CD4-positive, alpha-beta memory T cell (primary cell): ENCODE measurements at regions not wholly inside any gene's neighbourhood (a gene's known extent, or its start where the extent isn't known, plus 50 kb on each side); places are given as distances from the start of the nearest gene placed in this dataset.
"Not testable (repeated sequence)": the region's sequence is repeated elsewhere in the genome, so short reads cannot be mapped to it uniquely, and the experiment has no call there.

ENCODE experiments used
- CTCF ChIA-PET: fragments of 350-600 bp; sonication (Branson Sonifier 250); formaldehyde crosslinking; loops from one replicate; lab custom pipeline; 2021; ENCODE audit warnings: inconsistent platforms; ENCODE audit not compliant: partially characterized antibody; lab: Charles Lee
- POLR2A ChIA-PET: fragments of 350-600 bp; sonication (Branson Sonifier 250); formaldehyde crosslinking; loops from one replicate; lab custom pipeline; 2021; ENCODE audit not compliant: partially characterized antibody; lab: Charles Lee
- DNase-seq, 5 donors: peaks; one replicate each; pipeline versions ENCODE4 v3.0.0 to v3.0.0-alpha.2; 2020 to 2022; ENCODE audit warnings: mixed read lengths in 1 of 5
- H3K27ac ChIP-seq: one replicate; pipeline ENCODE4 v1.7.0; 2013; ENCODE audit warnings: low read depth, low read length
- H3K27me3 ChIP-seq: 2 replicates; pipeline ENCODE4 v1.7.0; 2013; ENCODE audit warnings: mild to moderate bottlenecking, low read length, moderate library complexity; ENCODE audit not compliant: insufficient read depth
- H3K36me3 ChIP-seq: 2 replicates; pipeline ENCODE4 v1.7.0; 2013; ENCODE audit warnings: mild to moderate bottlenecking, low read length, moderate library complexity; ENCODE audit not compliant: insufficient read depth
- H3K4me1 ChIP-seq: 2 replicates; pipeline ENCODE4 v1.7.0; 2013; ENCODE audit warnings: mild to moderate bottlenecking, low read length, moderate library complexity; ENCODE audit not compliant: insufficient read depth
- H3K4me3 ChIP-seq, 2 donors: one replicate each; pipeline ENCODE4 v1.7.0; 2013; ENCODE audit warnings: low read length in 2 of 2, mild to moderate bottlenecking in 1 of 2
- H3K9me3 ChIP-seq, 2 donors: one replicate each; pipeline ENCODE4 v1.7.0; 2013; ENCODE audit warnings: low read length in 2 of 2, control low read depth in 1 of 2; ENCODE audit not compliant: control insufficient read depth in 1 of 2
- H3K27ac Mint-ChIP-seq, 7 donors: one replicate each; pipeline ENCODE4 v1.8.0; 2020 to 2021; ENCODE audit warnings: mixed read lengths in 7 of 7, mild to moderate bottlenecking in 6 of 7, inconsistent platforms in 3 of 7, moderate library complexity in 3 of 7
- H3K27me3 Mint-ChIP-seq, 2 donors: one replicate each; pipeline ENCODE4 v1.8.0; 2020 to 2021; ENCODE audit warnings: mixed read lengths in 2 of 2
- H3K36me3 Mint-ChIP-seq, 2 donors: one replicate each; pipeline ENCODE4 v1.8.0; 2020 to 2021; ENCODE audit warnings: mixed read lengths in 2 of 2, inconsistent platforms in 1 of 2, mild to moderate bottlenecking in 1 of 2
- H3K4me1 Mint-ChIP-seq, 4 donors: one replicate each; pipeline ENCODE4 v1.8.0; 2020 to 2021; ENCODE audit warnings: mixed read lengths in 4 of 4, mild to moderate bottlenecking in 1 of 4
- H3K4me3 Mint-ChIP-seq, 8 donors: one replicate each; pipeline ENCODE4 v1.8.0; 2020 to 2021; ENCODE audit warnings: mixed read lengths in 8 of 8, mild to moderate bottlenecking in 7 of 8, moderate library complexity in 6 of 8, inconsistent platforms in 3 of 8
- H3K9me3 Mint-ChIP-seq, 8 donors: one replicate each; pipeline ENCODE4 v1.8.0; 2020 to 2021; ENCODE audit warnings: mixed read lengths in 8 of 8, mild to moderate bottlenecking in 5 of 8, inconsistent platforms in 3 of 8, moderate library complexity in 1 of 8
- intact Hi-C: fragments of 100-400 bp; cut with micrococcal nuclease; formaldehyde crosslinking; loops from one replicate; pipeline ENCODE4 v1.15.1; 2023

- H3K4me1 Mint-ChIP-seq, H3K27ac ChIP-seq, H3K36me3 Mint-ChIP-seq, intact Hi-C loops, H3K9me3 ChIP-seq, H3K4me1 ChIP-seq, H3K4me3 ChIP-seq, H3K4me3 Mint-ChIP-seq, POLR2A ChIA-PET, H3K27me3 Mint-ChIP-seq, H3K27me3 ChIP-seq, DNase-seq, CTCF ChIA-PET, H3K36me3 ChIP-seq, H3K27ac Mint-ChIP-seq: not testable (repeated sequence)
- H3K9me3 Mint-ChIP-seq = peaks cover 0 to 14% (median 4%) of the 10 kb centered on the region in 8 donors
These were observed 279.7 kb upstream of the CBLB start for GRCh38 chr3:106148440-106149082.

- ChIA-PET POLR2A (no interaction called here), CTCF (no interaction called here)
- Mint-ChIP-seq H3K27ac (no peak overlapping the region), H3K4me1 (peaks cover 0 to 1% (median 0%) of the 10 kb centered on the region in 4 donors), H3K9me3 (peaks cover 0 to 5% (median 0%) of the 10 kb centered on the region in 8 donors), H3K4me3 (no peak overlapping the region), H3K27me3 (no peaks in the 10 kb centered on the region), H3K36me3 (no peaks in the 10 kb centered on the region)
- Histone ChIP-seq H3K27ac (no peak overlapping the region), H3K9me3 (no peaks in the 10 kb centered on the region), H3K4me1 (no peaks in the 10 kb centered on the region), H3K4me3 (no peak overlapping the region), H3K36me3 (no peaks in the 10 kb centered on the region), H3K27me3 (no peaks in the 10 kb centered on the region)
- intact Hi-C loops = no loop called here
- no peak for DNase-seq
These were observed 288.6 kb upstream of the CBLB start for GRCh38 chr3:106157411-106157810.

GRCh38 chr3:106160396-106160795 is 291.6 kb upstream of the CBLB start:
- Histone ChIP-seq H3K9me3 (no peaks in the 10 kb centered on the region), H3K4me3 (no peak overlapping the region), H3K4me1 (no peaks in the 10 kb centered on the region), H3K36me3 (no peaks in the 10 kb centered on the region), H3K27ac (no peak overlapping the region), H3K27me3 (no peaks in the 10 kb centered on the region)
- intact Hi-C loops = no loop called here
- no peaks in the 10 kb centered on the region for H3K27me3 Mint-ChIP-seq
- H3K27ac Mint-ChIP-seq = no peak overlapping the region
- H3K9me3 Mint-ChIP-seq = peaks cover 0 to 11% (median 8%) of the 10 kb centered on the region in 8 donors
- H3K36me3 Mint-ChIP-seq = no peaks in the 10 kb centered on the region
- ChIA-PET POLR2A (no interaction called here), CTCF (no interaction called here)
- DNase-seq = no peak
- no peak overlapping the region for H3K4me3 Mint-ChIP-seq
- peaks cover 0 to 1% (median 0%) of the 10 kb centered on the region in 4 donors for H3K4me1 Mint-ChIP-seq

- H3K4me1 ChIP-seq = no peaks in the 10 kb centered on the region
- intact Hi-C loops = no loop called here
- Mint-ChIP-seq H3K4me3 (no peak overlapping the region), H3K27me3 (no peaks in the 10 kb centered on the region), H3K36me3 (no peaks in the 10 kb centered on the region), H3K4me1 (no peaks in the 10 kb centered on the region), H3K9me3 (peaks cover 0 to 11% (median 8%) of the 10 kb centered on the region in 8 donors), H3K27ac (no peak overlapping the region)
- H3K36me3 ChIP-seq = no peaks in the 10 kb centered on the region
- no peaks in the 10 kb centered on the region for H3K27me3 ChIP-seq
- no peak for DNase-seq
- no peaks in the 10 kb centered on the region for H3K9me3 ChIP-seq
- no peak overlapping the region for H3K4me3 ChIP-seq
- ChIA-PET POLR2A (no interaction called here), CTCF (no interaction called here)
- H3K27ac ChIP-seq = no peak overlapping the region
These were observed 292.4 kb upstream of the CBLB start for GRCh38 chr3:106161246-106161645.

- Mint-ChIP-seq H3K36me3 (no peaks in the 10 kb centered on the region), H3K27ac (peak overlapping the region in 1 of 7 donors; percentile 17), H3K4me3 (peak overlapping the region in 1 of 8 donors; percentile 40), H3K4me1 (peaks cover 15 to 27% (median 21%) of the 10 kb centered on the region in 4 donors), H3K9me3 (peaks cover 0 to 9% (median 6%) of the 10 kb centered on the region in 8 donors), H3K27me3 (no peaks in the 10 kb centered on the region)
- Histone ChIP-seq H3K36me3 (no peaks in the 10 kb centered on the region), H3K4me1 (peaks cover 13% of the 10 kb centered on the region), H3K9me3 (no peaks in the 10 kb centered on the region), H3K27ac (no peak overlapping the region), H3K4me3 (no peak overlapping the region), H3K27me3 (no peaks in the 10 kb centered on the region)
- CTCF ChIA-PET = no interaction called here
- intact Hi-C loops = no loop called here
- no peak for DNase-seq
- POLR2A ChIA-PET = no interaction called here
These were observed 298.9 kb upstream of the CBLB start for GRCh38 chr3:106167728-106168127.

GRCh38 chr3:106168962-106169750 is 300.3 kb upstream of the CBLB start:
- H3K9me3 Mint-ChIP-seq = no peaks in the 10 kb centered on the region
- H3K27me3 Mint-ChIP-seq = no peaks in the 10 kb centered on the region
- Histone ChIP-seq H3K4me3 (no peak overlapping the region), H3K27me3 (no peaks in the 10 kb centered on the region), H3K36me3 (no peaks in the 10 kb centered on the region), H3K4me1 (peaks cover 20% of the 10 kb centered on the region), H3K9me3 (no peaks in the 10 kb centered on the region), H3K27ac (no peak overlapping the region)
- DNase-seq = no peak
- intact Hi-C loops = no loop called here
- CTCF ChIA-PET = no interaction called here
- POLR2A ChIA-PET = no interaction called here
- no peak overlapping the region for H3K27ac Mint-ChIP-seq
- H3K36me3 Mint-ChIP-seq = no peaks in the 10 kb centered on the region
- peaks cover 18 to 36% (median 26%) of the 10 kb centered on the region in 4 donors for H3K4me1 Mint-ChIP-seq
- no peak overlapping the region for H3K4me3 Mint-ChIP-seq

GRCh38 chr3:106170636-106171035 is 301.8 kb upstream of the CBLB start:
- ChIA-PET POLR2A (no interaction called here), CTCF (no interaction called here)
- H3K4me1 ChIP-seq = peaks cover 32% of the 10 kb centered on the region
- H3K36me3 Mint-ChIP-seq = no peaks in the 10 kb centered on the region
- no peaks in the 10 kb centered on the region for H3K36me3 ChIP-seq
- H3K27me3 ChIP-seq = no peaks in the 10 kb centered on the region
- H3K27ac Mint-ChIP-seq = peak overlapping the region in 2 of 7 donors; percentile 6 to 58
- intact Hi-C loops = loop anchor here (5.0 kb wide), 1 partner anchor 37 kb away; no protein-coding TSS in a partner anchor
- no peak overlapping the region for H3K4me3 ChIP-seq
- peak overlapping the region in 1 of 8 donors; percentile 15 for H3K4me3 Mint-ChIP-seq
- H3K27me3 Mint-ChIP-seq = no peaks in the 10 kb centered on the region
- no peak for DNase-seq
- H3K9me3 ChIP-seq = no peaks in the 10 kb centered on the region
- no peak overlapping the region for H3K27ac ChIP-seq
- H3K9me3 Mint-ChIP-seq = peaks cover 0 to 5% (median 0%) of the 10 kb centered on the region in 8 donors
- peaks cover 22 to 47% (median 35%) of the 10 kb centered on the region in 4 donors for H3K4me1 Mint-ChIP-seq
